ENCODE measurements at regions not wholly inside any gene's neighbourhood (a gene's known extent, or its start where the extent isn't known, plus 50 kb on each side); places are given as distances from the start of the nearest gene placed in this dataset.
A peak's percentile ranks its signal among the peaks of the same experiment; 100 is the strongest.

- Histone ChIP-seq H3K9ac (ENCODE audit: low read depth, low read length) (no peak overlapping the region), H3K36me3 (ENCODE audit: insufficient read depth, low read length) (no peaks in the 10 kb centered on the region), H3K27me3 (ENCODE audit: control insufficient read depth, insufficient read depth, low read length) (peaks cover 42% of the 10 kb centered on the region), H3K9me3 (replicated peaks; ENCODE audit: low read length) (no peaks in the 10 kb centered on the region), H3K4me2 (ENCODE audit: low read length) (no peak overlapping the region), H3K4me1 (ENCODE audit: control insufficient read depth, insufficient read depth, low read length) (no peaks in the 10 kb centered on the region), H3K4me3 (ENCODE audit: low read length) (no peak overlapping the region)
Measured at GRCh38 chr2:172153156-172153555, 50.5 kb upstream of the DLX2 start.

- Histone ChIP-seq H3K27me3 (ENCODE audit: control insufficient read depth, insufficient read depth, low read length) (peaks cover 40% of the 10 kb centered on the region), H3K9me3 (replicated peaks; ENCODE audit: low read length) (no peaks in the 10 kb centered on the region), H3K4me2 (ENCODE audit: low read length) (no peak overlapping the region)
Measured at GRCh38 chr2:172153757-172154156, 51.1 kb upstream of the DLX2 start.

GRCh38 chr2:172155752-172156151 lies 53.1 kb upstream of the DLX2 start:
- no peaks in the 10 kb centered on the region for H3K36me3 ChIP-seq (ENCODE audit: insufficient read depth, low read length)
- H3K9ac ChIP-seq (ENCODE audit: low read depth, low read length): no peak overlapping the region
- no peaks in the 10 kb centered on the region for H3K4me1 ChIP-seq (ENCODE audit: control insufficient read depth, insufficient read depth, low read length)
- H3K27me3 ChIP-seq (ENCODE audit: control insufficient read depth, insufficient read depth, low read length): peaks cover 36% of the 10 kb centered on the region
- no peaks in the 10 kb centered on the region for H3K9me3 ChIP-seq (replicated peaks; ENCODE audit: low read length)
- H3K4me3 ChIP-seq (ENCODE audit: low read length): no peak overlapping the region
- no peak overlapping the region for H3K4me2 ChIP-seq (ENCODE audit: low read length)

More at GRCh38 chr2:172153757-172154156, 51.1 kb upstream of the DLX2 start:
- no peaks in the 10 kb centered on the region for H3K36me3 ChIP-seq (ENCODE audit: insufficient read depth, low read length)
- no peaks in the 10 kb centered on the region for H3K4me1 ChIP-seq (ENCODE audit: control insufficient read depth, insufficient read depth, low read length)
- H3K4me3 ChIP-seq (ENCODE audit: low read length): no peak overlapping the region
- no peak overlapping the region for H3K9ac ChIP-seq (ENCODE audit: low read depth, low read length)

GRCh38 chr2:172160839-172161238 lies 58.1 kb upstream of the DLX2 start:
- H3K9ac ChIP-seq (ENCODE audit: low read depth, low read length): no peak overlapping the region
- H3K4me1 ChIP-seq (ENCODE audit: control insufficient read depth, insufficient read depth, low read length): no peaks in the 10 kb centered on the region
- H3K36me3 ChIP-seq (ENCODE audit: insufficient read depth, low read length): no peaks in the 10 kb centered on the region
- H3K4me2 ChIP-seq (ENCODE audit: low read length): no peak overlapping the region
- H3K9me3 ChIP-seq (replicated peaks; ENCODE audit: low read length): no peaks in the 10 kb centered on the region
- H3K27me3 ChIP-seq (ENCODE audit: control insufficient read depth, insufficient read depth, low read length): peaks cover 14% of the 10 kb centered on the region
- H3K4me3 ChIP-seq (ENCODE audit: low read length): no peak overlapping the region

GRCh38 chr2:172162225-172162733 lies 59.6 kb upstream of the DLX2 start:
- no peak overlapping the region for H3K4me2 ChIP-seq (ENCODE audit: low read length)
- H3K9me3 ChIP-seq (replicated peaks; ENCODE audit: low read length): no peaks in the 10 kb centered on the region
- H3K9ac ChIP-seq (ENCODE audit: low read depth, low read length): no peak overlapping the region
- no peak overlapping the region for H3K4me3 ChIP-seq (ENCODE audit: low read length)
- no peaks in the 10 kb centered on the region for H3K4me1 ChIP-seq (ENCODE audit: control insufficient read depth, insufficient read depth, low read length)
- H3K36me3 ChIP-seq (ENCODE audit: insufficient read depth, low read length): no peaks in the 10 kb centered on the region
- H3K27me3 ChIP-seq (ENCODE audit: control insufficient read depth, insufficient read depth, low read length): peaks cover 4% of the 10 kb centered on the region

- Histone ChIP-seq H3K36me3 (ENCODE audit: insufficient read depth, low read length) (no peaks in the 10 kb centered on the region), H3K4me2 (ENCODE audit: low read length) (no peak overlapping the region), H3K4me1 (ENCODE audit: control insufficient read depth, insufficient read depth, low read length) (no peaks in the 10 kb centered on the region), H3K27me3 (ENCODE audit: control insufficient read depth, insufficient read depth, low read length) (peaks cover 4% of the 10 kb centered on the region), H3K4me3 (ENCODE audit: low read length) (no peak overlapping the region), H3K9ac (ENCODE audit: low read depth, low read length) (no peak overlapping the region), H3K9me3 (replicated peaks; ENCODE audit: low read length) (no peaks in the 10 kb centered on the region)
Measured at GRCh38 chr2:172162739-172163336, 60.1 kb upstream of the DLX2 start.

- Histone ChIP-seq H3K4me3 (ENCODE audit: low read length) (no peak overlapping the region), H3K9me3 (replicated peaks; ENCODE audit: low read length) (no peaks in the 10 kb centered on the region), H3K9ac (ENCODE audit: low read depth, low read length) (no peak overlapping the region), H3K4me2 (ENCODE audit: low read length) (no peak overlapping the region), H3K27me3 (ENCODE audit: control insufficient read depth, insufficient read depth, low read length) (no peaks in the 10 kb centered on the region), H3K36me3 (ENCODE audit: insufficient read depth, low read length) (no peaks in the 10 kb centered on the region), H3K4me1 (ENCODE audit: control insufficient read depth, insufficient read depth, low read length) (peaks cover 3% of the 10 kb centered on the region)
Measured at GRCh38 chr2:172168917-172169346, 66.2 kb upstream of the DLX2 start.

- Histone ChIP-seq H3K27me3 (ENCODE audit: control insufficient read depth, insufficient read depth, low read length) (no peaks in the 10 kb centered on the region), H3K36me3 (ENCODE audit: insufficient read depth, low read length) (no peaks in the 10 kb centered on the region), H3K9ac (ENCODE audit: low read depth, low read length) (no peak overlapping the region), H3K4me3 (ENCODE audit: low read length) (no peak overlapping the region), H3K9me3 (replicated peaks; ENCODE audit: low read length) (no peaks in the 10 kb centered on the region), H3K4me1 (ENCODE audit: control insufficient read depth, insufficient read depth, low read length) (peaks cover 3% of the 10 kb centered on the region), H3K4me2 (ENCODE audit: low read length) (no peak overlapping the region)
Measured at GRCh38 chr2:172169611-172170010, 66.9 kb upstream of the DLX2 start.

- Histone ChIP-seq H3K36me3 (ENCODE audit: insufficient read depth, low read length) (no peaks in the 10 kb centered on the region), H3K4me3 (ENCODE audit: low read length) (peak overlapping the region; percentile 83), H3K4me2 (ENCODE audit: low read length) (peak overlapping the region; percentile 98), H3K4me1 (ENCODE audit: control insufficient read depth, insufficient read depth, low read length) (peaks cover 3% of the 10 kb centered on the region), H3K27me3 (ENCODE audit: control insufficient read depth, insufficient read depth, low read length) (no peaks in the 10 kb centered on the region), H3K9me3 (replicated peaks; ENCODE audit: low read length) (no peaks in the 10 kb centered on the region), H3K9ac (ENCODE audit: low read depth, low read length) (peak overlapping the region; percentile 65)
Measured at GRCh38 chr2:172172513-172173173, 69.9 kb upstream of the DLX2 start.

GRCh38 chr2:172173174-172173706 lies 70.5 kb upstream of the DLX2 start:
- Histone ChIP-seq H3K4me1 (ENCODE audit: control insufficient read depth, insufficient read depth, low read length) (peaks cover 3% of the 10 kb centered on the region), H3K27me3 (ENCODE audit: control insufficient read depth, insufficient read depth, low read length) (no peaks in the 10 kb centered on the region), H3K4me3 (ENCODE audit: low read length) (no peak overlapping the region), H3K9me3 (replicated peaks; ENCODE audit: low read length) (no peaks in the 10 kb centered on the region), H3K4me2 (ENCODE audit: low read length) (peak overlapping the region; percentile 98), H3K9ac (ENCODE audit: low read depth, low read length) (no peak overlapping the region), H3K36me3 (ENCODE audit: insufficient read depth, low read length) (no peaks in the 10 kb centered on the region)

GRCh38 chr2:172177581-172177980 lies 74.9 kb upstream of the DLX2 start:
- H3K36me3 ChIP-seq (ENCODE audit: insufficient read depth, low read length): no peaks in the 10 kb centered on the region
- H3K4me1 ChIP-seq (ENCODE audit: control insufficient read depth, insufficient read depth, low read length): no peaks in the 10 kb centered on the region
- H3K9ac ChIP-seq (ENCODE audit: low read depth, low read length): no peak overlapping the region
- H3K27me3 ChIP-seq (ENCODE audit: control insufficient read depth, insufficient read depth, low read length): peaks cover 4% of the 10 kb centered on the region
- H3K9me3 ChIP-seq (replicated peaks; ENCODE audit: low read length): no peaks in the 10 kb centered on the region
- no peak overlapping the region for H3K4me2 ChIP-seq (ENCODE audit: low read length)
- no peak overlapping the region for H3K4me3 ChIP-seq (ENCODE audit: low read length)

Measured in skeletal muscle satellite cell (primary cell).